ENCODE measurements at regions not wholly inside any gene's neighbourhood (a gene's known extent, or its start where the extent isn't known, plus 50 kb on each side); places are given as distances from the start of the nearest gene placed in this dataset.

- TF ChIP-seq CTCF (IDR thresholded peaks at IDR 0.05; ENCODE audit: unreplicated experiment in 3 of 3) = no peak
- Mint-ChIP-seq H3K27ac (peak overlapping the region; percentile 11 to 94 (median 80)), H3K4me3 (peak overlapping the region; percentile 51 to 80 (median 62)), H3K27me3 (ENCODE audit: low read depth) (peaks cover 72% of the 10 kb centered on the region), H3K36me3 (ENCODE audit: low read depth) (no peaks in the 10 kb centered on the region), H3K9me3 (peaks cover 7% of the 10 kb centered on the region), H3K4me1 (peaks cover 24% of the 10 kb centered on the region)
These were observed 92.0 kb upstream of the PAX2 start for GRCh38 chr10:100653238-100653956.

GRCh38 chr10:100653957-100654781 is 91.2 kb upstream of the PAX2 start:
- TF ChIP-seq CTCF (IDR thresholded peaks at IDR 0.05; ENCODE audit: unreplicated experiment in 3 of 3) = no peak
- Mint-ChIP-seq H3K4me3 (peak overlapping the region; percentile 62 to 84 (median 80)), H3K4me1 (peaks cover 24% of the 10 kb centered on the region), H3K36me3 (ENCODE audit: low read depth) (no peaks in the 10 kb centered on the region), H3K27ac (peak overlapping the region; percentile 51 to 94 (median 80)), H3K9me3 (peaks cover 7% of the 10 kb centered on the region), H3K27me3 (ENCODE audit: low read depth) (peaks cover 73% of the 10 kb centered on the region)

- TF ChIP-seq CTCF (IDR thresholded peaks at IDR 0.05; ENCODE audit: unreplicated experiment in 3 of 3) = no peak
- Mint-ChIP-seq H3K4me3 (peak overlapping the region; percentile 70 to 84 (median 80)), H3K36me3 (ENCODE audit: low read depth) (no peaks in the 10 kb centered on the region), H3K27me3 (ENCODE audit: low read depth) (peaks cover 80% of the 10 kb centered on the region), H3K27ac (peak overlapping the region; percentile 51 to 94 (median 74)), H3K9me3 (peaks cover 7% of the 10 kb centered on the region), H3K4me1 (peaks cover 24% of the 10 kb centered on the region)
These were observed 90.5 kb upstream of the PAX2 start for GRCh38 chr10:100654782-100655325.

GRCh38 chr10:100655326-100655759 is 90.0 kb upstream of the PAX2 start:
- Mint-ChIP-seq H3K4me1 (peaks cover 20% of the 10 kb centered on the region), H3K27me3 (ENCODE audit: low read depth) (peaks cover 81% of the 10 kb centered on the region), H3K9me3 (peaks cover 7% of the 10 kb centered on the region), H3K4me3 (peak overlapping the region; percentile 66 to 70 (median 68)), H3K36me3 (ENCODE audit: low read depth) (no peaks in the 10 kb centered on the region), H3K27ac (peak overlapping the region; percentile 46 to 94 (median 51))
- TF ChIP-seq CTCF (IDR thresholded peaks at IDR 0.05; ENCODE audit: unreplicated experiment in 3 of 3) = no peak

- H3K4me1 Mint-ChIP-seq = peaks cover 19% of the 10 kb centered on the region
- H3K27me3 Mint-ChIP-seq (ENCODE audit: low read depth) = peaks cover 82% of the 10 kb centered on the region
- H3K4me3 Mint-ChIP-seq = peak overlapping the region; percentile 66 to 70 (median 68)
- H3K9me3 Mint-ChIP-seq = peaks cover 7% of the 10 kb centered on the region
- H3K27ac Mint-ChIP-seq = peak overlapping the region in 2 of 3 experiments; percentile 51 to 94
- no peaks in the 10 kb centered on the region for H3K36me3 Mint-ChIP-seq (ENCODE audit: low read depth)
- TF ChIP-seq CTCF (IDR thresholded peaks at IDR 0.05; ENCODE audit: unreplicated experiment in 3 of 3) = no peak
These were observed 89.5 kb upstream of the PAX2 start for GRCh38 chr10:100655760-100656421.
